ENCODE measurements at regions not wholly inside any gene's neighbourhood (a gene's known extent, or its start where the extent isn't known, plus 50 kb on each side); places are given as distances from the start of the nearest gene placed in this dataset.
"Not testable (repeated sequence)": the region's sequence is repeated elsewhere in the genome, so short reads cannot be mapped to it uniquely, and the experiment has no call there.

GRCh38 chr2:167575276-167575675 is 672.1 kb downstream of the STK39 start:
- no peak for FAIRE-seq

DNA sequence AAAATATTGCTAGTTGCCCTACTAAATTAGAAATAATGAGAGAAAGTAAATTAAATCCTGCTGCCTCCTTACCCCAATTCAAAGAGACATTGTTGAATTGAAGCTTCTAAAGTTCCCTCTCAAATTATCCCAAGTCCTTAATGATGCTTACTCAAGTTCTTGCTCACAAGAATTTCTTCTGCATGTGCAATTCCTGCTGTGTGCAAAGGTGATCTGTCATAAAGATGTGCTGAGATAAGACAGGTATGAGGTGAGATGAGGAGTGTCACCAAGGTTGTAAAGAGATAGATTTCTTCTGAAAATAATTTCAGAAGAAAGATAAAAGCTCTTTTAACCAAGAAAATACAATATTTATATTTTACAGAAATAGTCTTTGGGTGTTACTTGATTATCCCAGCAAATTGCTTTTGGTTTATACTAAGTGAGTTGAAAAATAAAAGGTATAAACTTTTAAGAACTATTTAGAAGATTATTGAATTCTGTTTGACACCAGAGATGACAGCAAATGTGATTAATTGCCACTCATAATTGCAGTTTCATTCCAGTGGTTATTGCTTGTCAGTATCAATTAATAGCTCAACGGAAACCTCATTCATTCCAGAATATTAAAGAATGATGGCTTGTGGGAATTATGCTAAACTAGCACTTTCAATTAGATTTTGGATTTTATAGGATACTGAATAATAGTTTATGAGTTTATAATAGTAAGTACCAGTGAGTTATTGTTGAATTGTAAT is 674.3 kb downstream of the STK39 start:
- FAIRE-seq: no peak

DNA sequence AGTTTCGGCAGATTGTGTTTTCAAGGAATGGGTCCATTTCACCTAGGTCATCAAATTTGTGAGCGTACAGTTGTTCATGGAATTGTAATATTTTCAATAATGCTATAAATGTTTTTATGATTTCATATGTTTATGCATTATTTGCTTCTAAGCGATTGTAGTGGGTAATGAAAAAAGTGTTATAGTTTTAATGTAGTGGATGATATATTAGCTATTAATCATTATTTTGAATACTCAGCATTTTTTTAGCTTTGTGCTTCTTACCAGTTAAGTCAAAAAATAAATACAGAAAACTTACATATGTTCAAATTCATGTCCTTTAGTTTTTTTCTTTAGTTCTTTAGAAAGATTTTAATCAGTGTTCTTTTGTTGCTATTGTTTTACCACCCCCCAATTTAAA is 677.0 kb downstream of the STK39 start:
- no peak for FAIRE-seq

- not testable (repeated sequence) for FAIRE-seq
Observed at GRCh38 chr2:167563885-167564619, 675.8 kb downstream of the XIRP2 start.

DNA sequence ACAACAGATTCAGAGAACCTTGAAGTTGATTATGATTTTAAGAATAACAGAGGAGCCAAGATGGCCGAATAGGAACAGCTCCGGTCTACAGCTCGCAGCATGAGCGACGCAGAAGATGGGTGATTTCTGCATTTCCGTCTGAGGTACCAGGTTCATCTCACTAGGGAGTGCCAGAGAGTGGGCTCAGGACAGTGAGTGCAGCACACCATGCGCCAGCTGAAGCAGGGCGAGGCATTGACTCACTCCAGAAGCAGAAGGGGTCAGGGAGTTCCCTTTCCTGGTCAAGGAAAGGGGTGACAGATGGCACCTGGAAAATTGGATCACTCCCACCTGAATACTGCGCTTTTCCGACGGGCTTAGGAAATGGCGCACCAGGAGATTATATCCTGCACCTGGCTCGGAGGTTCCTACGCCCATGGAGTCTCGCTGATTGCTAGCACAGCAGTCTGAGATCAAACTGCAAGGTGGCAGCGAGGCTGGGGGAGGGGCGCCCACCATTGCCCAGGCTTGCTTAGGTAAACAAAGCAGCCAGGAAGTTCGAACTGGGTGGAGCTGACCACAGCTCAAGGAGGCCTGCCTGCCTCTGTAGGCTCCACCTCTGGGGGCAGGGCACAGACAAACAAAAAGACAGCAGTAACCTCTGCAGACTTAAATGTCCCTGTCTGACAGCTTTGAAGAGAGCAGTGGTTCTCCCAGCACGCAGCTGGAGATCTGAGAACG is 670.2 kb downstream of the XIRP2 start:
- FAIRE-seq: not testable (repeated sequence)

GRCh38 chr2:167555098-167555720 is 666.9 kb downstream of the XIRP2 start:
- FAIRE-seq: no peak

DNA sequence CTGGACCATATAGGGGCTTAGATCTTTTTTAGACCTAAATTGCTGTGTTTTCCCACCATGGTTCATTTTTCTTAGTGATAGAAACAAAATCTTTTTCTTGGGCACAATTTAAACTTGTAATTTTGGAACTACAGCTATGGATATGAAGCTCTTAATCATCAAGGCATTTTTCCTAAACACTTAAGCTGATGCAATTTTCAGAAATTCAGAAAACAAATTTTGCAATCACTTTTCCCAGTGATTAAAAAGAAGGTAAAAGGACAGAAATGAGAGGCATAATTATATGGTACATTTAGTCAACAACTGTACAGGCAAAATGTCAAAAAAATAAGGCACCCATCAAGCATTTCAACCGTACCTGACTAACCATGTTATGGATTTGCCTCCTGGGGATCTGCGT is 665.4 kb downstream of the XIRP2 start:
- FAIRE-seq: no peak

DNA sequence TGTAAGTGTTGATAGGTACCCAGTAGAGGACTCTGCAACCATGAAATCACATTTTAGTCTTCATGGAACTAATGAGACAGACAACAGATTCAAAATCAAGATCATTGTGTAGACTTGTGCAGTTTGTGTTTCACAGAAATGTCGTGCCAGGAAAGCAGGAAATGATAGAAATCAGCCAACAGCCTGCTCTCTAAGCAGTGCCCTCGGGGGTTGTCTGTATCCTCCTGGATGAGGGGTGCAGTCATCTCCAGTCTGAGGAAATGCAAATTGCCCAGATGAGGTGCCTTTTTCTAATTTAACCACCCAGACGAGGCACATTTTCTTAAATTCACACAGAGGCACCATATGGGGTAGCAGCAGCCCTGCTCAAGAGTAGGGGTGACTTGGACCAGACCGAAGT is 663.1 kb downstream of the XIRP2 start:
- FAIRE-seq: no peak

GRCh38 chr2:167550448-167550847 is 662.2 kb downstream of the XIRP2 start:
- no peak for FAIRE-seq

GRCh38 chr2:167548396-167548795 is 660.1 kb downstream of the XIRP2 start:
- no peak for FAIRE-seq

- FAIRE-seq: no peak
Observed at GRCh38 chr2:167544602-167545001, 656.3 kb downstream of the XIRP2 start.

GRCh38 chr2:167543721-167544120 is 655.4 kb downstream of the XIRP2 start:
- no peak for FAIRE-seq

DNA sequence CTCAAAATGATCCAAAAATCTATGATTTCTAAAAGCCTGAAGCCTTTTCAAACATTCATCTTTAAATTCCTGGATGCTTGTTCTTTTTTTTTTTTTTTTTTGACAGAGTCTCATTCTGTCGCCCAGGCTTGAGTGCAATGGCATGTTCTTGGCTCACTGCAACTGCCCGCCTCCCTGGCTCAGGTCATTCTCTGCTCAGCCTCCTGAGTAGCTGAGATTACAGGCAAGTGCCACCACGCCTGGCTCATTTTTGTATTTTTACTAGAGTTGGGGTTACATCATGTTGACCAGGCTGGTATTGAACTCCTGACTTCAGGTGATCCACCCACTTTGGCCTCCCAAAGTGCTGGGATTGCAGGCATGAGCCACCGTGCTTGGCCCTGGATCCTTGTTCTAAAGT is 649.5 kb downstream of the XIRP2 start:
- no peak for FAIRE-seq

GRCh38 chr2:167534443-167534842 is 646.2 kb downstream of the XIRP2 start:
- no peak for FAIRE-seq

- FAIRE-seq: no peak
Observed at GRCh38 chr2:167524786-167525185, 636.5 kb downstream of the XIRP2 start.

GRCh38 chr2:167510071-167510759 is 621.9 kb downstream of the XIRP2 start:
- FAIRE-seq: peak; percentile 61

DNA sequence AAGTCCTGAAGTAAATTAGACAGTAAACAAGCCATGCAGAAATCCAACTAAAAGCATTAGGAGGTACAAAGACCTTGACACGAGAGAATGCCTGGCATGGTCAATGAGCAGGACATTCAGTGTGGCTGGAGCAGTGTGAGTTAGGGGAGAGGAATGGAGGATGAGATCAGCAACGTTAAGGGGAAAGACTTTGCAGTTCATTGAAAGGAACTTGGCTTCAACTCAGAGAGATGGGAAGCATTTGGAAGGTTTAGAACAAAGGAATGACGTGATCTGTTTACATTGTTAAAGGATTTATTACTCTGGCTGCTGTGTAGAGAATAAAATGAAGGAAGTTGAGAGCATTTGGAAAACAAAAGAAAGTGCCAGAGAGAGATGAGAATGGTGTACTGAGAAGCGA is 621.3 kb downstream of the XIRP2 start:
- no peak for FAIRE-seq

- FAIRE-seq: no peak
Observed at GRCh38 chr2:167508709-167509108, 620.4 kb downstream of the XIRP2 start.

GRCh38 chr2:167506395-167506794 is 618.1 kb downstream of the XIRP2 start:
- no peak for FAIRE-seq

DNA sequence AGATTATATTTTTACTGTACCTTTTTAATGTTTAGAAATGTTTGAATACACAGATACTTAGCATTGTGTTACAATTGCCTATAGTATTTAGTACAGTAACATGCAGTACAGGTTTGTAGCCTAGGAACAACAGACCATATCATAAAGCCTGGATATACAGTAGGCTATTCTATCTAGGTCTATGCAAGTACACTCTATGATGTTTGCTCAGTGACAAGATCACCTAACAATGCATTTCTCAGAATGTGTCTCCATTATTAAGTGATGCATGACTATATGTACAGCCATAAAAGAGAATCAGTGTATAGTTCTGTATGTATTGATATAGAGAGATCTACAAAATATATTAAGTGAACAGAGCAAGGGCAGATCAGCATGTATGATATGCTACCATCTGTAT is 616.4 kb downstream of the XIRP2 start:
- no peak for FAIRE-seq

- FAIRE-seq: no peak
Observed at GRCh38 chr2:167504061-167504460, 615.8 kb downstream of the XIRP2 start.

- no peak for FAIRE-seq
Observed at GRCh38 chr2:167501618-167502017, 613.3 kb downstream of the XIRP2 start.

DNA sequence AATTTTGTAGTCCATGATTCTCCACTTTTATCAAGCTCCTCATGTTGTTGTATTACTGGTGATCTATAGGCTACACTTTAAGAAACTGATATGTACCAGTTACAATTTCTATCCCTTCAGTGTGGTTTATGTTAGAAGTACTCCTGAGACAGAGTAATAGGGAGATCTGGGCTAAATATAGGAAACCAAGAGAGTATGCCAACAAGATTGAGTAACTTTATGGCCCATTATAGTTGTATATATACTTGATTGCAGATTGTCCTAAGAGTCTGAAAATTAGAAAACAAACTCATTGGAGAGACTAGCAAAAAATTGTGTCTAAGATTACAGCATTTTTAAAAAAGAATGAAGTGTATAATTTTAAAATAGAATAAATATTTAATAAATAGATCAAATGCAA is 605.6 kb downstream of the XIRP2 start:
- no peak for FAIRE-seq
